ENCODE measurements at regions not wholly inside any gene's neighbourhood (a gene's known extent, or its start where the extent isn't known, plus 50 kb on each side); places are given as distances from the start of the nearest gene placed in this dataset.

DNA sequence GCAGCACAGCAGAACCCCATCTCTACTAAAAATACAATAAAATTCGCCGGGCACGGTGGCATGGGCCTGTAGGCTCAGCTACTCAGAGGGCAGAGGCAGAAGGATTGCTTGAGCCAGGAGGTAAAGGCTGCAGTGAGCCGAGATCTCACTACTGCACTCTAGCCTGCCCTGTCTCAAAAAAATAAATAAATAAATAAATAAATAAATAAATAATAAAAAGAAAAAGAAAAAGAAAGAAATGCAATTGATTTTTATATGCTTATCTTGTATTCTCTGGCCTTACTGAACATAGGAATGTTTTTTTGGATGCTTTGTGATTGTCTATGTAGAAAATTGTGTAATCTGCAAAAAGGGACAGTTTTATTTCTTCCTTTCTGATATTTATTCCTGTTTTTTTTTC lies 132.5 kb downstream of the BARX2 start:
- H3K4me2 ChIP-seq (ENCODE audit: low read depth, low read length), result no peak overlapping the region
- no peak overlapping the region for H3K23ac ChIP-seq (ENCODE audit: low read depth, low read length)
- no peaks in the 10 kb centered on the region for H3K9me3 ChIP-seq (ENCODE audit: control insufficient read depth, insufficient read depth, low read length)
- no peaks in the 10 kb centered on the region for H3K4me1 ChIP-seq (ENCODE audit: control insufficient read depth, insufficient read depth, low read length)
- dilution Hi-C loops (cut with HindIII; ENCODE audit: low sequenced_read_pairs, unreplicated experiment) (no loop called here), intact Hi-C loops (cut with micrococcal nuclease) (no loop called here), in situ Hi-C loops (cut with MboI; ENCODE audit: low sequenced_read_pairs) (no loop called here)
- no peak overlapping the region for H3K14ac ChIP-seq (replicated peaks; ENCODE audit: low read depth, low read length)
- no peaks in the 10 kb centered on the region for H3K79me1 ChIP-seq (ENCODE audit: low read depth in 1 of 2, low read length in 2 of 2)
- CTCF ChIA-PET, result no interaction called here
- no peak overlapping the region for H3K27ac ChIP-seq (ENCODE audit: insufficient read depth, low read length)
- H2BK5ac ChIP-seq (ENCODE audit: low read depth, low read length, poor library complexity, severe bottlenecking), result no peak overlapping the region
- no peak overlapping the region for H2AFZ ChIP-seq (replicated peaks; ENCODE audit: low read length, poor library complexity)
- no peaks in the 10 kb centered on the region for H3K27me3 ChIP-seq (ENCODE audit: control insufficient read depth, insufficient read depth, low read length)
- no peak overlapping the region for H3K9ac ChIP-seq (ENCODE audit: low read depth, low read length)
- no peak overlapping the region for H3K18ac ChIP-seq (ENCODE audit: low read depth, low read length)
- H3K4ac ChIP-seq (ENCODE audit: low read depth, low read length), result no peak overlapping the region
- H2BK120ac ChIP-seq (ENCODE audit: low read depth, low read length), result no peak overlapping the region
- no peak overlapping the region for H3K4me3 ChIP-seq (ENCODE audit: insufficient read depth, low read depth, low read length)
- no peak overlapping the region for H4K91ac ChIP-seq (ENCODE audit: insufficient read depth, low read depth, low read length)
- no peaks in the 10 kb centered on the region for H3K9me1 ChIP-seq (ENCODE audit: insufficient read depth, low read length)
- H2BK15ac ChIP-seq (ENCODE audit: low read depth, low read length), result no peak overlapping the region
- WGBS, 2 experiments (ENCODE audit: extremely low coverage in 2 of 2, insufficient read length in 1 of 2), result no CpG with 5 or more reads among the region's 4 CpGs
- POLR2A ChIA-PET (ENCODE audit: unreplicated experiment), result no interaction called here
- H3K56ac ChIP-seq (ENCODE audit: extremely low read depth, insufficient read depth, low read length), result no peak overlapping the region
- no peak overlapping the region for H2BK20ac ChIP-seq (ENCODE audit: low read depth, low read length)
- no peak overlapping the region for H4K5ac ChIP-seq (ENCODE audit: low read depth, low read length)
- no peaks in the 10 kb centered on the region for H4K20me1 ChIP-seq (ENCODE audit: insufficient read depth, low read length)
- BruUV-seq (replicated peaks), result no TSS peak
- H4K8ac ChIP-seq (ENCODE audit: low read depth in 2 of 2, low read length in 2 of 2), result no peak overlapping the region
- DNase-seq, result no peak
- no peaks in the 10 kb centered on the region for H3K36me3 ChIP-seq (ENCODE audit: control insufficient read depth, insufficient read depth, low read length)
- no peak for TF ChIP-seq RFX5 (IDR thresholded peaks at IDR 0.05; ENCODE audit: low read depth, low read length)
- TF ChIP-seq MAZ (IDR thresholded peaks at IDR 0.05; ENCODE audit: borderline replicate concordance, low read depth, low read length), result no peak
- no peak overlapping the region for H2AK9ac ChIP-seq (replicated peaks; ENCODE audit: low read depth, low read length, poor library complexity)
- H2AK5ac ChIP-seq (ENCODE audit: low read depth, low read length), result no peak overlapping the region
- no peak for ATAC-seq (ENCODE audit: low read depth)

All from IMR-90 (cell line).